ENCODE measurements at regions not wholly inside any gene's neighbourhood (a gene's known extent, or its start where the extent isn't known, plus 50 kb on each side); places are given as distances from the start of the nearest gene placed in this dataset.

DNA sequence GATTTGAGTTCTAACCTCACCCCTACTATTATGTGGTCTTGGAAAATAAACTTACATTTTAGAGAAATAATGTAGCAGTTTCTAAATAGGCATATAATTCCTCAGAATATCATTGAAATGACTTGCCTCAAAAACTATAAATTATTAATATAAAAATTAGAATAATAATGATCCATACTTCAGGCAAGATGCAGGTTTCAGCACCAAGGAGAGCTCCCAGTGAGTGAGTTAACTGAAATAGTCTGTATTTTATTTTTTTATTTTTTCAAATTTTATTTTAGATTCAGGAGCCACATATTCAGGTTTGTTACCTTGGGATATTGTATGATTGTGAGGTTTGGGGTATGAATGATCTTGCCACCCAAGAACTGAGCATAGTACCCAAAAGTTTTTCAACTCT lies 472.2 kb upstream of the DCC start:
- H4K20me1 ChIP-seq (replicated peaks; ENCODE audit: control insufficient read depth, insufficient read depth, low read length): no peaks in the 10 kb centered on the region
- in situ Hi-C loops (cut with MboI): no loop called here
- ChIA-PET CTCF (ENCODE audit: low intra/inter-chr PET ratio) (no interaction called here), POLR2A (interaction anchor here (1.0 kb wide), 1 partner anchor 24 kb away, joined by 3 read pairs; no protein-coding TSS in a partner anchor)
- no peaks in the 10 kb centered on the region for H3K36me3 ChIP-seq (ENCODE audit: control insufficient read depth, insufficient read depth, low read length)
- no peaks in the 10 kb centered on the region for H3K79me2 ChIP-seq (ENCODE audit: control insufficient read depth, insufficient read depth, low read length)
- no peak overlapping the region for H3K4me3 ChIP-seq
- no peak for FAIRE-seq
- no peak overlapping the region for H2AFZ ChIP-seq (ENCODE audit: low read depth, low read length)
- H3K9ac ChIP-seq (ENCODE audit: insufficient read depth in 1 of 2, low read depth in 2 of 2, low read length in 2 of 2): no peak overlapping the region
- ATAC-seq: no peak
- H3K9me1 ChIP-seq (ENCODE audit: control insufficient read depth, insufficient read depth, low read length): no peaks in the 10 kb centered on the region
- H3K9me3 ChIP-seq (replicated peaks; ENCODE audit: control insufficient read depth, insufficient read depth, low read depth, low read length): no peaks in the 10 kb centered on the region
- peak in 1 of 4 experiments; percentile 3 for DNase-seq (ENCODE audit: extremely low read depth in 1 of 4, low spot score in 3 of 4)
- H3K27ac ChIP-seq (ENCODE audit: extremely low read depth, low read depth, low read length): no peak overlapping the region
- TF ChIP-seq, protein P1, sequence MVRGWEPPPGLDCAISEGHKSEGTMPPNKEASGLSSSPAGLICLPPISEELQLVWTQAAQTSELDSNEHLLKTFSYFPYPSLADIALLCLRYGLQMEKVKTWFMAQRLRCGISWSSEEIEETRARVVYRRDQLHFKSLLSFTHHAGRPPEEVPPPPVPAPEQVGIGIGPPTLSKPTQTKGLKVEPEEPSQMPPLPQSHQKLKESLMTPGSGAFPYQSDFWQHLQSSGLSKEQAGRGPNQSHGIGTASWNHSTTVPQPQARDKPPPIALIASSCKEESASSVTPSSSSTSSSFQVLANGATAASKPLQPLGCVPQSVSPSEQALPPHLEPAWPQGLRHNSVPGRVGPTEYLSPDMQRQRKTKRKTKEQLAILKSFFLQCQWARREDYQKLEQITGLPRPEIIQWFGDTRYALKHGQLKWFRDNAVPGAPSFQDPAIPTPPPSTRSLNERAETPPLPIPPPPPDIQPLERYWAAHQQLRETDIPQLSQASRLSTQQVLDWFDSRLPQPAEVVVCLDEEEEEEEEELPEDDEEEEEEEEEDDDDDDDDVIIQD (CRISPR knock-in tag; IDR thresholded peaks at IDR 0.05): no peak
- TF ChIP-seq, protein P2, sequence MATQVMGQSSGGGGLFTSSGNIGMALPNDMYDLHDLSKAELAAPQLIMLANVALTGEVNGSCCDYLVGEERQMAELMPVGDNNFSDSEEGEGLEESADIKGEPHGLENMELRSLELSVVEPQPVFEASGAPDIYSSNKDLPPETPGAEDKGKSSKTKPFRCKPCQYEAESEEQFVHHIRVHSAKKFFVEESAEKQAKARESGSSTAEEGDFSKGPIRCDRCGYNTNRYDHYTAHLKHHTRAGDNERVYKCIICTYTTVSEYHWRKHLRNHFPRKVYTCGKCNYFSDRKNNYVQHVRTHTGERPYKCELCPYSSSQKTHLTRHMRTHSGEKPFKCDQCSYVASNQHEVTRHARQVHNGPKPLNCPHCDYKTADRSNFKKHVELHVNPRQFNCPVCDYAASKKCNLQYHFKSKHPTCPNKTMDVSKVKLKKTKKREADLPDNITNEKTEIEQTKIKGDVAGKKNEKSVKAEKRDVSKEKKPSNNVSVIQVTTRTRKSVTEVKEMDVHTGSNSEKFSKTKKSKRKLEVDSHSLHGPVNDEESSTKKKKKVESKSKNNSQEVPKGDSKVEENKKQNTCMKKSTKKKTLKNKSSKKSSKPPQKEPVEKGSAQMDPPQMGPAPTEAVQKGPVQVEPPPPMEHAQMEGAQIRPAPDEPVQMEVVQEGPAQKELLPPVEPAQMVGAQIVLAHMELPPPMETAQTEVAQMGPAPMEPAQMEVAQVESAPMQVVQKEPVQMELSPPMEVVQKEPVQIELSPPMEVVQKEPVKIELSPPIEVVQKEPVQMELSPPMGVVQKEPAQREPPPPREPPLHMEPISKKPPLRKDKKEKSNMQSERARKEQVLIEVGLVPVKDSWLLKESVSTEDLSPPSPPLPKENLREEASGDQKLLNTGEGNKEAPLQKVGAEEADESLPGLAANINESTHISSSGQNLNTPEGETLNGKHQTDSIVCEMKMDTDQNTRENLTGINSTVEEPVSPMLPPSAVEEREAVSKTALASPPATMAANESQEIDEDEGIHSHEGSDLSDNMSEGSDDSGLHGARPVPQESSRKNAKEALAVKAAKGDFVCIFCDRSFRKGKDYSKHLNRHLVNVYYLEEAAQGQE (IDR thresholded peaks at IDR 0.05; ENCODE audit: borderline replicate concordance): peak; percentile 50
- TF ChIP-seq, protein P2 (CRISPR knock-in tag; IDR thresholded peaks at IDR 0.05; ENCODE audit: low read depth): no peak
- no peaks in the 10 kb centered on the region for H3K27me3 ChIP-seq (ENCODE audit: control insufficient read depth in 2 of 2, insufficient read depth in 2 of 2, low read length in 2 of 2)
- no peaks in the 10 kb centered on the region for H3K4me1 ChIP-seq (replicated peaks in 1 of 2; ENCODE audit: control insufficient read depth in 2 of 2, insufficient read depth in 2 of 2, low read length in 2 of 2)
- BruUV-seq (replicated peaks): no TSS peak
- intact Hi-C loops (cut with micrococcal nuclease): no loop called here
- no peak overlapping the region for H3K4me2 ChIP-seq (ENCODE audit: insufficient read depth, low read length)

All from K562 (cell line).